ENCODE measurements at regions not wholly inside any gene's neighbourhood (a gene's known extent, or its start where the extent isn't known, plus 50 kb on each side); places are given as distances from the start of the nearest gene placed in this dataset.

DNA sequence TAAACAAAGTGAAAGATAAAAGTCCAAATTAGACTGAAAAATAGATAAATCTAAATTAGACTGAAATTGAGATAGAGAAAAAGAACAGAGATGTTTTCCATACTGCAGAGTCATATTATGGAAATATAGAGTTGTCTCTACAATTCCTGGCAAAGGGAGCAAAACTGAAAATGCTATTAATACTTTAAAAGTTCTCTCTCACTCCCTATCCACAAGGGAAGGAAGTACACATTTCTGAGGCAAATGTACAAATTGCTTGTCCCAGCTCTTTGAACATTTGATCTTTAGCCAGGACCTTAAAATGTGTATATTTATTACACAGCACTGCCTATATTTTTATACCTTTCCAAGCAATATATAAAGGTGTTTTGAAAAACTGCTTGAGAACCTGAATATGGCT, 225.1 kb upstream of the SEMA6D start:
- Histone ChIP-seq H3K9me3 (ENCODE audit: control insufficient read depth, low read length) (no peaks in the 10 kb centered on the region), H3K36me3 (ENCODE audit: control insufficient read depth, insufficient read depth, low read length) (no peaks in the 10 kb centered on the region), H3K4me1 (ENCODE audit: control insufficient read depth, insufficient read depth, low read length) (no peaks in the 10 kb centered on the region), H3K27me3 (ENCODE audit: control insufficient read depth, insufficient read depth, low read length, poor library complexity, severe bottlenecking) (no peaks in the 10 kb centered on the region), H3K4me3 (ENCODE audit: low read length) (no peak overlapping the region), H3K27ac (ENCODE audit: low read depth, low read length) (no peak overlapping the region), H3K9ac (ENCODE audit: extremely low read depth, low read length, poor library complexity, severe bottlenecking) (no peak overlapping the region)
- Mint-ChIP-seq H3K4me3 (no peak overlapping the region), H3K27ac (no peak overlapping the region), H3K27me3 (ENCODE audit: insufficient read depth) (no peaks in the 10 kb centered on the region), H3K4me1 (no peaks in the 10 kb centered on the region), H3K36me3 (ENCODE audit: low read depth) (no peaks in the 10 kb centered on the region), H3K9me3 (no peaks in the 10 kb centered on the region)
- TF ChIP-seq, protein P1, sequence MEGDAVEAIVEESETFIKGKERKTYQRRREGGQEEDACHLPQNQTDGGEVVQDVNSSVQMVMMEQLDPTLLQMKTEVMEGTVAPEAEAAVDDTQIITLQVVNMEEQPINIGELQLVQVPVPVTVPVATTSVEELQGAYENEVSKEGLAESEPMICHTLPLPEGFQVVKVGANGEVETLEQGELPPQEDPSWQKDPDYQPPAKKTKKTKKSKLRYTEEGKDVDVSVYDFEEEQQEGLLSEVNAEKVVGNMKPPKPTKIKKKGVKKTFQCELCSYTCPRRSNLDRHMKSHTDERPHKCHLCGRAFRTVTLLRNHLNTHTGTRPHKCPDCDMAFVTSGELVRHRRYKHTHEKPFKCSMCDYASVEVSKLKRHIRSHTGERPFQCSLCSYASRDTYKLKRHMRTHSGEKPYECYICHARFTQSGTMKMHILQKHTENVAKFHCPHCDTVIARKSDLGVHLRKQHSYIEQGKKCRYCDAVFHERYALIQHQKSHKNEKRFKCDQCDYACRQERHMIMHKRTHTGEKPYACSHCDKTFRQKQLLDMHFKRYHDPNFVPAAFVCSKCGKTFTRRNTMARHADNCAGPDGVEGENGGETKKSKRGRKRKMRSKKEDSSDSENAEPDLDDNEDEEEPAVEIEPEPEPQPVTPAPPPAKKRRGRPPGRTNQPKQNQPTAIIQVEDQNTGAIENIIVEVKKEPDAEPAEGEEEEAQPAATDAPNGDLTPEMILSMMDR (conservative IDR thresholded peaks at IDR 0.05), result no peak
- DNase-seq, result no peak

- no peaks in the 10 kb centered on the region for H3K9me3 ChIP-seq (ENCODE audit: control insufficient read depth, low read length)
- no peak overlapping the region for H3K4me3 ChIP-seq (ENCODE audit: low read length)
- no peak overlapping the region for H3K9ac ChIP-seq (ENCODE audit: extremely low read depth, low read length, poor library complexity, severe bottlenecking)
- TF ChIP-seq, protein P1 (conservative IDR thresholded peaks at IDR 0.05), result no peak
- Mint-ChIP-seq H3K9me3 (no peaks in the 10 kb centered on the region), H3K4me1 (no peaks in the 10 kb centered on the region), H3K27me3 (ENCODE audit: insufficient read depth) (no peaks in the 10 kb centered on the region), H3K4me3 (no peak overlapping the region), H3K27ac (no peak overlapping the region), H3K36me3 (ENCODE audit: low read depth) (no peaks in the 10 kb centered on the region)
- H3K27me3 ChIP-seq (ENCODE audit: control insufficient read depth, insufficient read depth, low read length, poor library complexity, severe bottlenecking), result peaks cover 6% of the 10 kb centered on the region
- no peak for DNase-seq
- WGBS, 2 experiments (ENCODE audit: insufficient coverage in 1 of 2, insufficient read length in 1 of 2), result 94 to 100% methylated on average over 2 to 3 of the region's 4 CpGs
- no peak overlapping the region for H3K27ac ChIP-seq (ENCODE audit: low read depth, low read length)
- H3K4me1 ChIP-seq (ENCODE audit: control insufficient read depth, insufficient read depth, low read length), result no peaks in the 10 kb centered on the region
- H3K36me3 ChIP-seq (ENCODE audit: control insufficient read depth, insufficient read depth, low read length), result no peaks in the 10 kb centered on the region
These were observed 223.7 kb upstream of the SEMA6D start for GRCh38 chr15:47493357-47494247.

DNA sequence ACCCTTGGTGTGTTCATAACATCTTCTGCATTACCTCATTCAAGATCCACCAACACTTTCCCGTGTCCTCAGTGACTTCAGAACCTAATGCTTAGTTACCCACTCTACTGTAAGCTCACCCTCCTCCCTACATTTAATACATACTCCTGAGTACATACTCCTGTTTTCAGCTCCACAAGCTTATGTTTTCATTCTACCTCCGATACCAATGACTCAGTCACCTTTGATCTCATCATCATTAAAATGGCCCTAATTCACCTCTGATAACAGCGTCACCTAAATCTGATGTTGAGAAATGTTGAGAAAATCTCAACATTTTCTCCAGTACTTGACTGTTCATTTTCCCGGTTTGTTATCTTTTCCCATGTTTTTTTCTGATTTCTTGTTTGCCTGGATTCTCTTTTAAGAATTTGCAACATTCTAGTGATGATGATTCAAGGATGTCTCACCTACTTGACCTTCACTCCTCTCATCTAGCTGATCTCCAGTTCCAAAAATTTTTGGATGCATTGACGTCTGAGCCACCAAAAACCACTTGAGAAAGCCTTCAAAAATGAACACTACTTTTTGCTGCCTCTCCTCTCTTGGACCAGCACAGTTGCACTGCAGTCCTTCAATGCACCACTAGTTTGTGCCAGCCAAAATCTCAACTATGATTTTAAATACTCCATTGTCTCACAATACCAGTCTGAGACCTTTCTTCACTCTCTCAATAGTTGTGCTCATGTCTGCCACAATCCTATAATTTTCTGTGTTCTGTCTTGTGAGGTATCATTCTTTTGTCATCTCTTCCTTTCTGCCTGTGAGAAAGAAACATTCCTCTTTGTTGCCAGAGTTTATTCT, 220.7 kb upstream of the SEMA6D start:
- Histone ChIP-seq H3K36me3 (ENCODE audit: control insufficient read depth, insufficient read depth, low read length) (no peaks in the 10 kb centered on the region), H3K9ac (ENCODE audit: extremely low read depth, low read length, poor library complexity, severe bottlenecking) (no peak overlapping the region), H3K4me1 (ENCODE audit: control insufficient read depth, insufficient read depth, low read length) (no peaks in the 10 kb centered on the region), H3K27me3 (ENCODE audit: control insufficient read depth, insufficient read depth, low read length, poor library complexity, severe bottlenecking) (peaks cover 6% of the 10 kb centered on the region), H3K27ac (ENCODE audit: low read depth, low read length) (no peak overlapping the region), H3K9me3 (ENCODE audit: control insufficient read depth, low read length) (no peaks in the 10 kb centered on the region), H3K4me3 (ENCODE audit: low read length) (no peak overlapping the region)
- TF ChIP-seq, protein P1 (conservative IDR thresholded peaks at IDR 0.05), result peak; percentile 62
- H3K4me1 Mint-ChIP-seq, result no peaks in the 10 kb centered on the region
- H3K4me3 Mint-ChIP-seq, result no peak overlapping the region
- DNase-seq, result no peak
- no peaks in the 10 kb centered on the region for H3K27me3 Mint-ChIP-seq (ENCODE audit: insufficient read depth)
- no peak overlapping the region for H3K27ac Mint-ChIP-seq
- no peaks in the 10 kb centered on the region for H3K9me3 Mint-ChIP-seq
- WGBS, 2 experiments (ENCODE audit: insufficient coverage in 1 of 2, insufficient read length in 1 of 2), result 92% methylated on average over 5 of the region's 5 CpGs
- H3K36me3 Mint-ChIP-seq (ENCODE audit: low read depth), result no peaks in the 10 kb centered on the region
